Nephron (organoid): ENCODE measurements at regions not wholly inside any gene's neighbourhood (a gene's known extent, or its start where the extent isn't known, plus 50 kb on each side); places are given as distances from the start of the nearest gene placed in this dataset.

ENCODE experiments used
- H3K27ac Mint-ChIP-seq, 3 experiments: 2 replicates each; pipeline ENCODE4 v1.8.0; 2020; ENCODE audit warnings: mixed read lengths in 3 of 3, mild to moderate bottlenecking in 2 of 3, moderate library complexity in 1 of 3
- H3K27me3 Mint-ChIP-seq: 2 replicates; pipeline ENCODE4 v1.8.0; 2021; ENCODE audit warnings: low read depth, mild to moderate bottlenecking, moderate library complexity, mixed read lengths
- H3K36me3 Mint-ChIP-seq: 2 replicates; pipeline ENCODE4 v1.8.0; 2020; ENCODE audit warnings: low read depth, mixed read lengths
- H3K4me1 Mint-ChIP-seq: 2 replicates; pipeline ENCODE4 v1.8.0; 2020; ENCODE audit warnings: mixed read lengths
- H3K4me3 Mint-ChIP-seq, 3 experiments: 2 replicates each; pipeline ENCODE4 v1.8.0; 2020; ENCODE audit warnings: mild to moderate bottlenecking in 3 of 3, mixed read lengths in 3 of 3, moderate library complexity in 2 of 3
- H3K9me3 Mint-ChIP-seq: 2 replicates; pipeline ENCODE4 v1.8.0; 2020; ENCODE audit warnings: mixed read lengths
- CTCF ChIP-seq, 3 experiments: fragments of 200-600 bp; sonication (generic); IDR thresholded peaks; one replicate each; pipeline ENCODE4 v1.5.0; 2021; ENCODE audit warnings: antibody characterized with exemption in 3 of 3; ENCODE audit not compliant: unreplicated experiment in 3 of 3

GRCh38 chr20:6866741-6867140 lies 99.3 kb downstream of the BMP2 start:
- Mint-ChIP-seq H3K27me3 (peaks cover 4% of the 10 kb centered on the region), H3K4me3 (no peak overlapping the region), H3K9me3 (no peaks in the 10 kb centered on the region), H3K4me1 (peaks cover 42% of the 10 kb centered on the region), H3K36me3 (no peaks in the 10 kb centered on the region), H3K27ac (peak overlapping the region in 2 of 3 experiments; percentile 7 to 14)
- TF ChIP-seq CTCF (IDR thresholded peaks at IDR 0.05; ENCODE audit: unreplicated experiment in 3 of 3) = no peak

GRCh38 chr20:6868861-6869260 lies 101.4 kb downstream of the BMP2 start:
- no peak for TF ChIP-seq CTCF (IDR thresholded peaks at IDR 0.05; ENCODE audit: unreplicated experiment in 3 of 3)
- no peaks in the 10 kb centered on the region for H3K9me3 Mint-ChIP-seq
- H3K36me3 Mint-ChIP-seq = no peaks in the 10 kb centered on the region

GRCh38 chr20:6870559-6870958 lies 103.1 kb downstream of the BMP2 start:
- no peaks in the 10 kb centered on the region for H3K9me3 Mint-ChIP-seq
- H3K4me3 Mint-ChIP-seq = no peak overlapping the region
- H3K4me1 Mint-ChIP-seq = peaks cover 37% of the 10 kb centered on the region
- H3K36me3 Mint-ChIP-seq = no peaks in the 10 kb centered on the region
- no peak overlapping the region for H3K27ac Mint-ChIP-seq
- TF ChIP-seq CTCF (IDR thresholded peaks at IDR 0.05; ENCODE audit: unreplicated experiment in 3 of 3) = no peak
- no peaks in the 10 kb centered on the region for H3K27me3 Mint-ChIP-seq

More at GRCh38 chr20:6868861-6869260, 101.4 kb downstream of the BMP2 start:
- H3K4me1 Mint-ChIP-seq = peaks cover 44% of the 10 kb centered on the region
- no peak overlapping the region for H3K27ac Mint-ChIP-seq
- no peak overlapping the region for H3K4me3 Mint-ChIP-seq
- peaks cover 3% of the 10 kb centered on the region for H3K27me3 Mint-ChIP-seq

GRCh38 chr20:6877633-6878032 lies 110.1 kb downstream of the BMP2 start:
- TF ChIP-seq CTCF (IDR thresholded peaks at IDR 0.05; ENCODE audit: unreplicated experiment in 3 of 3) = no peak
- no peaks in the 10 kb centered on the region for H3K36me3 Mint-ChIP-seq
- H3K27me3 Mint-ChIP-seq = no peaks in the 10 kb centered on the region
- H3K27ac Mint-ChIP-seq = no peak overlapping the region
- no peaks in the 10 kb centered on the region for H3K9me3 Mint-ChIP-seq
- no peak overlapping the region for H3K4me3 Mint-ChIP-seq
- H3K4me1 Mint-ChIP-seq = peaks cover 13% of the 10 kb centered on the region

GRCh38 chr20:6882561-6883291 lies 115.2 kb downstream of the BMP2 start:
- TF ChIP-seq CTCF (IDR thresholded peaks at IDR 0.05; ENCODE audit: unreplicated experiment in 3 of 3) = no peak
- H3K27me3 Mint-ChIP-seq = peaks cover 8% of the 10 kb centered on the region
- H3K27ac Mint-ChIP-seq = peak overlapping the region; percentile 52 to 89 (median 81)
- no peaks in the 10 kb centered on the region for H3K36me3 Mint-ChIP-seq
- peaks cover 37% of the 10 kb centered on the region for H3K4me1 Mint-ChIP-seq
- no peak overlapping the region for H3K4me3 Mint-ChIP-seq
- no peaks in the 10 kb centered on the region for H3K9me3 Mint-ChIP-seq

- Mint-ChIP-seq H3K4me1 (peaks cover 37% of the 10 kb centered on the region), H3K9me3 (no peaks in the 10 kb centered on the region), H3K27ac (no peak overlapping the region), H3K36me3 (no peaks in the 10 kb centered on the region), H3K4me3 (no peak overlapping the region), H3K27me3 (peaks cover 8% of the 10 kb centered on the region)
- TF ChIP-seq CTCF (IDR thresholded peaks at IDR 0.05; ENCODE audit: unreplicated experiment in 3 of 3) = no peak
Observed at GRCh38 chr20:6884114-6884513, 116.6 kb downstream of the BMP2 start.
